GM19238 (cell line): ENCODE measurements at regions not wholly inside any gene's neighbourhood (a gene's known extent, or its start where the extent isn't known, plus 50 kb on each side); places are given as distances from the start of the nearest gene placed in this dataset.

ENCODE experiments used
- DNase-seq: peaks from one replicate; pipeline ENCODE4 v3.0.0; 2011; ENCODE audit warnings: low spot score; ENCODE audit not compliant: insufficient read length

- no peak for DNase-seq
These were observed 144.7 kb downstream of the GLI2 start for GRCh38 chr2:120880381-120880780.

DNA sequence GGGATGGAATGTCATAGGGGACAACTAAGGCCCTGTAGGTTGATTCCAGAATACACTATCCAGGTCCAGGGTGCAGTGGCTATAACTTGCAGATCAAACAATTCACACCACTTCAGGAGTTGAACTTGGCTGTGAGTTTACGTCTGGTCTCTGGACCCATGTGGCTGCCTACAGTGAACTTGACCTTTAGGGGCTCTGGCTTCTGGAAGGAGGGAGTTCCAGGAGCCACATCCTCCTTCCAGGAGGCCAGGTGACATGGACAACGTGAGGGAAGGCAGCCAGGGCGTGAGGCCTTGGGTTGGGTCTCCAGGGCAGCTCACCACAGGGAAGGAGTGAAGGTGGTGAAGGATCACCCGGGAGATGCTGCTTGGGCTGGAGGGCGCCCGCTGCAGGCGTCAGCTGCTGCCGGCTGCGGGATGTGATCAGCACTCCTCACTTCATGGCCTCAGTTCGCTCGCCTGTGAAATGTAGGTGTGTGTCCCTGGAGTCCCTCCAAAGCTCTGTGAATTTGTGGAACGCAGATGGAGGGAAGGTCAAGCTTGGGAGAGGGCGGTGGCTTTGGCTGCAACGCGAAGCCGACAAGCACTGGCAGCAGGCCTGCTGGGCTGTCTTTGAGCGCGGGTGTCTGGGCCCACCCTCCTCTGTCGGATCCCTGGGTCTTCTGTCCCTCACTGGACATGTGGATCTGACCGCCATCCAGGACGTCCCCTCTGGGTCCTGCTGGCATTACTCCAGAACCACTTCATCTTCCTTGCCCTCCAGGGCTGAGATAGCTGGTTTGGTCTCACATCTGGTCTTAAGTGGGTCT is 146.5 kb downstream of the GLI2 start:
- DNase-seq: no peak

DNA sequence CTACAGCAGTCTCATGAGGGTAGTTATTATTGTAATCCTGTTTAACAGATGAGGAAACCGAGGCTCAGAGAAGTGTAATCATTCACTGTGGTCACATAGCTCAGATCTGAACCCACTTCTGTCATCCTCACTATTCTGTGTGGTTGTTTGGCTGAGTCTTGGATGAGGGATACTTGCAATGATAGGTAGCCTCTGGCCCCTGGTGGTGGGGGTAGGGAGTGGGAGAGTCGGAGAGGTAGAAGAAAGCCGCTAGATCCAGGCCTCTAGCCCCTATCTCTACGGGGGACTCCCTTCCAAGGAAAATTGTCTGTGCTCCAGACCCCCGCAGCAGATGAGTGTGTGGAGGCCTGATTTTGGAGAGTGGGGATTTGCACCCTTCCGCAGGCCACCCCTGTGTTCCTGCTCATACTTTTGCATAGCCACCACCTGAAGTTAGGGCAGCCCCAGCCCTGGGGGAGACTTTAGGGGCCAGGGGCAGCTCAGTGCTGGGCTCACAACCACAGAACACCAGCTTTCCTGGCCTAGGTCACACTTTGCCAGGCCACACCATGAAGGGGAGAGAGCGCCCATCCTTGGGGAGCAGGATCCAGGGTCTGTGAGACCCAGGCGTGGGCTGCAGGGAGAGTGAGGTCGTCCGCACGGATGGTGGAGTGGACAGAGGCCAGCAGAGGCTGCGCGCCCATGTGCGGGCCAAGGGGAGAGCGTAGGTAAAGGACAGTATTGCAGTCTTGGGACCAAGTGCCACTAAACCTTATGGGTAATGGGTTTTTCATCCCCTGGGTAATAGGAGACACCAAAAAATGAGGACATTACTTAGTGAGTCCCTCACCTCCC is 148.2 kb downstream of the GLI2 start:
- no peak for DNase-seq

GRCh38 chr2:120884472-120885290 is 149.0 kb downstream of the GLI2 start:
- no peak for DNase-seq

DNA sequence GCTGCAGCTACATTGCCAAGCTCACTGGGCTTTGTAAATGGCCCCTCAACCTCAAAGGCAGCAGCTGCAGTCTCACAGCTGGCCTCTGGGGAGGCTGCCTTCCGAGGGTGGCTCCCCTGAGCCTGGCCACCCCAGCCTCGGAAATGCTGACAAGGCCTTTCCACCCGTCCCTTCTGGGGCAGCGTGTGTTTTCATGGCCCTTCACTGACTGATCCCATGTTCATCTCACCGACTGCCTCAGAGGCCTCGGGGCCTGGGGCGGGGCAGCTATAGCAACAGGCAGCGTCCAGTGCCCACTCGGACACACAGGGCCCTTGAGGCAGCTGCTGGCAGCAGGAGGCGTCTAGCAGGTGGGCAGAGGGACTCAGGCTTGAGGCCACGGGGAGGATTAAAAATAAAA is 149.7 kb downstream of the GLI2 start:
- DNase-seq: no peak

DNA sequence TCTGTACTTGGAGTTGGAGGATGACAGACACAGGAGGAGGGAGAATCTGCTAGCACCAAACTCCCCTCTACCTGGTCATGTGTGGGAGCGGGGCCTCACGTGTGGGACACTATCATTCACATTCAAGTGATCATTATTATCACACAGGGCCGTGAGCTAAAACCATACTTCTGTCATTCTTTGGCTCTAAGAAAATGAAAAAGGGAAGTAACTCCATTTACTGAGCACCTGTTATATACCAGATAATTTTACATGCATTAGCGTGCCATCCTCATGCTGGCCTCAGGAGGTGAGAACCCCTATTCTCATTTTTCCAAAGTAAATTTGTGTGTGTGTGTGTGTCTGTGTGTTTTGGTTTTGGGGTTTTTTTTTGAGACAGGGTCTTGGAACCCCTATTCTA is 150.1 kb downstream of the GLI2 start:
- no peak for DNase-seq

- no peak for DNase-seq
These were observed 151.1 kb downstream of the GLI2 start for GRCh38 chr2:120886534-120887319.

- no peak for DNase-seq
These were observed 151.6 kb downstream of the GLI2 start for GRCh38 chr2:120887320-120887697.

- no peak for DNase-seq
These were observed 152.1 kb downstream of the GLI2 start for GRCh38 chr2:120887741-120888231.

DNA sequence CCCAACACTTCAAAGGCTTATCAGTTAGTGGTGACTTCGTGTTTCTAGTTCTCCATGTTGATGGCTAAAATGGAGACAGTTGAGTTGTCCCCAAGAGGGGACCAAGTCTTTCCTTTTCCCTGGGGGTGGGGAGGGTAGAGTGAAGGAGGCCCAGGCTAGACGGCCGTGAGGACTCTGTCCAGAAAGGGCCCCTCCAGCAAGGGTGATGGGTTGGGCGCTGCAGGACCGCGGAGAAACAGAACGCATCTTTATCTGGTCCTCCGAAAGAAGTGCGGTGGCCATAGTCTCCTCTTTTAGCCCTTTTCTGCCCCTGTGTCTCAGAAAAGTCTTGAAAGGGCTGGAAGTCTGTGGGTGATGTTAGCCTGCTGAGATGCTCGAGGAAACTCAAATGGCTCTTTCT is 153.2 kb downstream of the GLI2 start:
- no peak for DNase-seq

- no peak for DNase-seq
These were observed 154.3 kb downstream of the GLI2 start for GRCh38 chr2:120889936-120890335.

GRCh38 chr2:120890566-120891360 is 155.1 kb downstream of the GLI2 start:
- no peak for DNase-seq

GRCh38 chr2:120892271-120892966 is 156.8 kb downstream of the GLI2 start:
- DNase-seq: no peak

GRCh38 chr2:120892967-120893667 is 157.4 kb downstream of the GLI2 start:
- no peak for DNase-seq

DNA sequence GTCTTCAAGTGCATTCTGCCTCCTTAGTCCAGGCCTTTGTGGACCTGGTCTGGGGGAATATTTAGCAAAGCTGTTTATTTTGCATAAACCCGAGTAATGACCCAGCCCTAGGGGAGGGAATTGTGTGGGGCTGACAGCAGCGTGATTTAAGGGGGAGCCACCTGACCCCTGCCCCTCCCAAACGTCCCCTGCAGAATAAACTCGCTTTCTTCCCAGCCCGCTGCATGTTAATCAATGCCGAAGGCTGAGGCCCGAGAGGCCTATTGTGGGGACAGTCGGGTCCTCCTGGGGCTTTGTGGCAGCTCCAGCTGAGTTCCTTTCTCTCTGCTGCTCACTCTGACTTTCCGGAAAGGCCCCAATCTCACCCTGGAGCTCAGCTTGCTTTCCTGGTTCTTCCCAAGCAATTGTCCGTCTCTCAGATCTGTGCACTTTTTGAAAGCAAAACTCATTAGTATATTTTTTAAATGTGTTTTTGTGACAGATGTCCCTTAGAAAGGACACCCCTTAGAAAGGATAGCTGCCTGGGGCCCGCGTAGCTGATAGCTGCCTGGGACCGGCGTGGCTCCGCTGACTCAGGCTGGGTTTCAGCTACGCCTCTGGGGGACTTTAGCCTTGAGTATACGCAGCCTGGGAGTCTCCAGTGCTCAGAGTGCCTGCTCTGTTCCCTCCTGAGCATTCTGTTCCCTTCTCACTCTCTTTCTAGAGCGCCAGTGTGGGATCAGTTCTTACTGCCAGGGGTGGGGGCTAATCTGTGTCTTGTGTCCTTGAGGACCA is 158.3 kb downstream of the GLI2 start:
- DNase-seq: no peak

DNA sequence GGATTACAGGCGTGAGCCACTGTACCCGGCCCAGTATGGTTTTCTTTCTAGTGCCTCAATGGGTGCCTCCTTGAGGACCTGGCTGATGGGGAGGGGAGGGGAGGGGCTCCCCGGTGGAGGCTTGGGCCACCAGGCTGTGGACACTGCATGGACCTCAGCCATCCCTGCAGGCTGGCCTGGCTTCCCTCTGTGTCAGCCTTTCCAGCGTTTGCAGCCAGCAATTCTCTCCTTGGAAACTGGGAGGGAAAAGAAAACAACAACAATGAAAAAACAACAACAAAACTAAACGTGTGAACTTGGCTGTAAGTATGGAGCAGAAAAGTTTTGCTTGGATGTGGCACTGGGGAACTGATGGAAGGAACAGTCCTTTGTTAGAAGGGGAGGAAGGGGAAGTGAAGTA is 159.3 kb downstream of the GLI2 start:
- DNase-seq: no peak

DNA sequence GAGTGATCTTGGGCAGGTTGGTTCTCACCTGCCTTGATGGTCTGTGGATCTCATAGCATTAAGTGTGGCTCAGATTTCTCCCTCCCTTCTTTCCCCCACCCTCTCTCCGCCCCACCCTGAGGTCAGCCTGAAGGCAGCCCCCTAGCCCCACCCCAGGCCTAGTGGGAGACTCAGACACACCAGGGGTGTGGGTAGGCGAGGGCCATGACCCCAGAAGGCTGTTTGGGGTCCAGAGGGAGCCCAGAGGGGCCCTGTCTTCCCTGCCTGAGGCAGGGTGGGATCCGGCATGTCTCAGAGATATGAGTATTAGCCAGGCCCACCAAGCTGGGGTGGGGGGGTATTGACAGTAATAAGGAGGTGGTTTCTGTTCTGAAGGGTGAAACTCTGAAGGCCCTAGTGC is 160.5 kb downstream of the GLI2 start:
- no peak for DNase-seq

DNA sequence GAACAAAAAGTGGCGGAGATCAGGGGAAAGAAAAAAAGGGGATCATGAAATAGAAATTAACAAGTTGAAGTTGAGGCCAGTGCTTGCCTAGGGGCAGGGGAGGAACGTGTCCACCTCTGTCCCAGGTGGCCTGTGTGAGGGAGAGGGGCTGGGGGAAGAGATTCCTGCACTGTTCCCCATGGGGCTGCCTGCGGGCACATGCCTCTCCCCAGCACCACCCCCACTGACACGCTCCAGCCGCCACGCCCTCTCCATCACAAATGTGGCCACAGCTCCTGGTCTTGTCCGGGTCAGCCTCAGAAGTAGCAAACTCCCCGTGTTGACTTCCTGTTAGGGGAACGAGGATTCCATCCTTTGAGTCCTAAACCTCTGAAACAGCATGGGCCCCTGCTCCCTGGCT is 161.2 kb downstream of the GLI2 start:
- DNase-seq: no peak
